AG04449 (cell line): ENCODE measurements at regions not wholly inside any gene's neighbourhood (a gene's known extent, or its start where the extent isn't known, plus 50 kb on each side); places are given as distances from the start of the nearest gene placed in this dataset.

Experiments
- CTCF ChIA-PET: fragments of 350-600 bp; formaldehyde crosslinking; extraction: SDS; loops from one replicate; lab custom pipeline; 2021; ENCODE audit warnings: antibody characterized with exemption; lab: Yijun Ruan, JAX
- POLR2A ChIA-PET: fragments of 400-600, 350-600 bp; formaldehyde crosslinking; extraction: SDS; loops from one replicate; lab custom pipeline; 2020; ENCODE audit warnings: antibody characterized with exemption, inconsistent platforms; lab: Yijun Ruan, JAX
- DNase-seq: peaks from one replicate; pipeline ENCODE4 v3.0.0-alpha.2; 2010; ENCODE audit warnings: low read depth, low spot score
- H3K4me3 ChIP-seq: 2 replicates; pipeline ENCODE4 v1.5.1; 2011; ENCODE audit warnings: low read depth, mild to moderate bottlenecking, control low read depth, low read length
- TF ChIP-seq, protein P1 (sequence below): IDR thresholded peaks from one replicate; pipeline ENCODE4 v1.5.1; 2011; ENCODE audit warnings: mild to moderate bottlenecking, moderate library complexity, low read length, control low read depth, inconsistent platforms; ENCODE audit not compliant: insufficient read depth; ENCODE audit errors: missing control alignments

DNA sequence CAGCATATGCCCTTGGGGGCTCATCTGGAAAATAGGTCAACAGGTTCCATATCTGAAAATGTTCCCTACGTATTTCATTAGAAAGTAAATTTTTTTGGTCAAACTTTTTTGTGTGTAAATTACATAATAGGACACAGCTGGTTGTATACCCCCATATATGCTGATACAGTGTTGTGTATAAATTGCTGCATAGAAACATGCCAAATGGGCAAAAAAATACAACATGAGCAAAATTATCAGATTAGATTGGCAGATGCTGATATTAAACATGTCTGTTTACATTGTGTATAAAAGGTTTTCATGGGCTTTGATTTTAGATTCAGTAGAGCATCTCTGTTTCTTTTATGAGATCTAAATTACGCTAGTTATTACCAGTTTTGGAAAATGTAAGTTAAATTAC, 2223.0 kb downstream of the MAT2B start:
- no peak for DNase-seq
- ChIA-PET POLR2A (no interaction called here), CTCF (no interaction called here)
- H3K4me3 ChIP-seq, result no peak overlapping the region
- TF ChIP-seq, protein P1, sequence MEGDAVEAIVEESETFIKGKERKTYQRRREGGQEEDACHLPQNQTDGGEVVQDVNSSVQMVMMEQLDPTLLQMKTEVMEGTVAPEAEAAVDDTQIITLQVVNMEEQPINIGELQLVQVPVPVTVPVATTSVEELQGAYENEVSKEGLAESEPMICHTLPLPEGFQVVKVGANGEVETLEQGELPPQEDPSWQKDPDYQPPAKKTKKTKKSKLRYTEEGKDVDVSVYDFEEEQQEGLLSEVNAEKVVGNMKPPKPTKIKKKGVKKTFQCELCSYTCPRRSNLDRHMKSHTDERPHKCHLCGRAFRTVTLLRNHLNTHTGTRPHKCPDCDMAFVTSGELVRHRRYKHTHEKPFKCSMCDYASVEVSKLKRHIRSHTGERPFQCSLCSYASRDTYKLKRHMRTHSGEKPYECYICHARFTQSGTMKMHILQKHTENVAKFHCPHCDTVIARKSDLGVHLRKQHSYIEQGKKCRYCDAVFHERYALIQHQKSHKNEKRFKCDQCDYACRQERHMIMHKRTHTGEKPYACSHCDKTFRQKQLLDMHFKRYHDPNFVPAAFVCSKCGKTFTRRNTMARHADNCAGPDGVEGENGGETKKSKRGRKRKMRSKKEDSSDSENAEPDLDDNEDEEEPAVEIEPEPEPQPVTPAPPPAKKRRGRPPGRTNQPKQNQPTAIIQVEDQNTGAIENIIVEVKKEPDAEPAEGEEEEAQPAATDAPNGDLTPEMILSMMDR, result no peak

DNA sequence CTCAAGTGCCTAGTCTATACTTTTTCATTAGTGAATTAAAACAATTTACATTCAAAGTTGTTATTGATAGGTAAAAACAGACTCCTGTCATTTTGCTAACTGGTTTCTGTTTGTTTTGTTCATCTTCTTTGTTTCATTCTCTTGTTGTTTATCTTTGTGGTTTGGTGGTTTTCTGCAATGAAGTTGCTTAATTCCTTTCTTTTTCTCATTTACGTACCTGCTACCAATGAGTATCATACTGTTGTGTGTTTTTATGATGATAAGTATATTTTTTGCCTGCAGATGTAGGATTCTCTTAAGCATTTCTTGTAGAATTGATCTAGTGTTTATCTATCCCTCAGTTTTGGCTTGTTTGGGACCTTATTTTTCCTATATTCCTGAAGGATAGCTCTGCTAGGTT, 2230.0 kb downstream of the MAT2B start:
- POLR2A ChIA-PET, result no interaction called here
- H3K4me3 ChIP-seq, result no peak overlapping the region
- DNase-seq, result no peak
- CTCF ChIA-PET, result no interaction called here
- TF ChIP-seq, protein P1, result no peak

DNA sequence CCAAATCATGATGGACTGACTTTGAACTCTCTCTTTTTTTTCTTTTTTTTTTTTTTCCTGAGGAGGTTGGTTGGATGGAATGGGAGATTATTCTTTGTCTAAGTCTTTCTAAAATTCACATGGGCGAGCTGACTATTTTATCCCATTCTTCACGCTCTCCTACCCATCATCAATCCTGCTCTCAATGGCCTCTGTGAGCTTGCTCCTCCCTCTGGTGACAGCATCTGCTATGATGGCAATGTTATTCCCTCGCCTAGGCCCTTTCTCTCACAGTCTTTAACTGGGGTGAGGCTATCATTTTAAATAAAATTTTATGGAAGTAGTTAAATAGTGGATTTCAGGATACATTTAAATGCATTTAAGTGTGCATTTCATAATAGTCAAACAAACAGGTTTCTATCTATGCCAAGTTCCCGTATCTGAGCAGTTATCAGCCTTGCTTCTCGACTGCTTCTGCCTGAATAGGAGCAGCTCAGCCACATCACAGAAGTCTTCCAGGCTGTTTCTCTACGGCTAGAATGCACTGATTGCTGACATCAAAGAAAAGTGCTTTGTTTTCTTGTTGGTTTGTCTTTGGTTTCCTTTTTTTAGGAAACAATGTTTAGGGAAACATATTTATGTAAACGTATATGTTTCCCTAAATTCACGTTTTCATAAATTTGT, 2233.8 kb downstream of the MAT2B start:
- ChIA-PET CTCF (no interaction called here), POLR2A (no interaction called here)

DNA sequence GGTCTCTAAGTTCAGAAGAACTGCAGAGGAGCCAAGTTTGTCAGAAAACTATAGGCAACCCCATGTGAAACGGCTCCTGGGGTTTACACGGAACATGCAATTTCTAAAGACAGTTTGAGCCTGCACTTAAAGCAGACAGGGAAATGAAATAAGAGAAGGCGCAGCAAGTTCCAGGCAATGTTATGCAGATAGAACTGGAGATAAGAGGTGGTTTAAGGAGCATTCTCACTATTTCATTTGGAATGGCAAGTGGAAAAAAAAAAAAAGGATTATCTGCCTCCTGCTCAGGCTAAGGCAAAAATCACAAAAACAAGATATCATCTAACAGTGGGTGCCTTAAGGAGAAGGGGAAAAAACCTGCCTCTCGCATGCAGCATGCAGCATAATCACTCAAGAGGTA, 2252.4 kb downstream of the MAT2B start:
- ChIA-PET CTCF (no interaction called here), POLR2A (no interaction called here)
- no peak overlapping the region for H3K4me3 ChIP-seq
- no peak for DNase-seq
- TF ChIP-seq, protein P1, result no peak

More for the DNA sequence above, 2233.8 kb downstream of the MAT2B start:
- no peak for DNase-seq
- no peak overlapping the region for H3K4me3 ChIP-seq
- TF ChIP-seq, protein P1, result no peak

DNA sequence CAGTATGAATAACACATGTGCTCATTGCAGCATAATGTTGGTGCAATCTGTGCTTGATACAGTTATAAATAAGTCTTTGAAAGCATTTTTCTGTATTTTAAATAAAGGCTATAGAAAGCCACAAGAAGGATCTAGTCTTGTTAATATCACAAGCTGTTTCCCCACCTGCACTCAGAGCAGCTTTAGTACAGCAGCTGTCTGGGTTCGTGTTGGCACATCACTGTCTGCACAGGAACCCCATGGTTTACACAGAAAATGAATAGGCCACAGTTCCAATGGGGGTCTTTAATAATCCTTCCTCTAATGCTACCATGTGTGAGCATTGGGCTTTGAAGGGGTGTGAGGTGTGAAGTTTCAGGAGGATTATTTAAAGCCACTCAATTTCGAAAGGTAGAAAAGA, 2269.7 kb downstream of the MAT2B start:
- no peak for DNase-seq
- ChIA-PET POLR2A (no interaction called here), CTCF (no interaction called here)
- H3K4me3 ChIP-seq, result no peak overlapping the region
- TF ChIP-seq, protein P1, result no peak

DNA sequence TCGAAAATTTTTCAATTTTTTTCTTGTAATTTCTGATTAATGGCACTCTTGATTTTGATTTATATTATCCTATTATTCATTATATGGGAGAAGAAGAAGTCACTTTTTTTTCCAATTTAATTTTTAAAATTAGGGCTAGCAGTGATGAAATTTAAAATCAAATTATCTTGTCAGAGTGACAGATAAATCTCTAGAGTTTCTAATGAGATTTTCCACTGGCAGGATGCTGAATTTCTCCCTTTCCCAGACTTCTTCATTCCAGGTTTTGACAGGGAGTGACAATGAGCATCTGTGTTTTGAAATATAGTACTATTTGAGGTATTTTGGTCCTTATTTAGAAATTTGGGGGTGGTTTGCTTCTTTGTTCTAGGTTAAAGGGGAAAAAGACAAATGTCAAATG, 2274.1 kb downstream of the MAT2B start:
- TF ChIP-seq, protein P1, result no peak
- ChIA-PET CTCF (no interaction called here), POLR2A (no interaction called here)
- no peak for DNase-seq
- no peak overlapping the region for H3K4me3 ChIP-seq
